AG09309 (cell line): ENCODE measurements at regions not wholly inside any gene's neighbourhood (a gene's known extent, or its start where the extent isn't known, plus 50 kb on each side); places are given as distances from the start of the nearest gene placed in this dataset.

Experiments
- DNase-seq: peaks from one replicate; pipeline ENCODE4 v3.0.0-alpha.2; 2010; ENCODE audit warnings: low read depth
- H3K4me3 ChIP-seq: 2 replicates; pipeline ENCODE4 v1.5.1; 2011; ENCODE audit warnings: mild to moderate bottlenecking, low read depth, low read length, moderate library complexity; ENCODE audit not compliant: control insufficient read depth
- CTCF ChIP-seq: IDR thresholded peaks from 2 replicates; pipeline ENCODE4 v1.5.1; 2011; ENCODE audit warnings: mild to moderate bottlenecking, low read depth, low read length, inconsistent platforms; ENCODE audit not compliant: insufficient read depth, control insufficient read depth; ENCODE audit errors: missing control alignments

- no peak overlapping the region for H3K4me3 ChIP-seq
- DNase-seq = no peak
- peak; percentile 13 for TF ChIP-seq CTCF
These were observed 825.9 kb downstream of the SLC16A7 start for GRCh38 chr12:60421741-60422140.

GRCh38 chr12:60437297-60437696 lies 841.5 kb downstream of the SLC16A7 start:
- no peak for TF ChIP-seq CTCF
- no peak overlapping the region for H3K4me3 ChIP-seq
- no peak for DNase-seq

GRCh38 chr12:60441577-60441976 lies 845.7 kb downstream of the SLC16A7 start:
- no peak for TF ChIP-seq CTCF
- H3K4me3 ChIP-seq = no peak overlapping the region
- no peak for DNase-seq

GRCh38 chr12:60451457-60451856 lies 855.6 kb downstream of the SLC16A7 start:
- TF ChIP-seq CTCF = no peak
- H3K4me3 ChIP-seq = no peak overlapping the region
- DNase-seq = no peak

GRCh38 chr12:60465060-60465459 lies 869.2 kb downstream of the SLC16A7 start:
- TF ChIP-seq CTCF = no peak
- H3K4me3 ChIP-seq = no peak overlapping the region
- no peak for DNase-seq

GRCh38 chr12:60468546-60468945 lies 872.7 kb downstream of the SLC16A7 start:
- no peak for DNase-seq
- H3K4me3 ChIP-seq = no peak overlapping the region
- TF ChIP-seq CTCF = no peak

- no peak overlapping the region for H3K4me3 ChIP-seq
- DNase-seq = no peak
- TF ChIP-seq CTCF = no peak
These were observed 880.0 kb downstream of the SLC16A7 start for GRCh38 chr12:60475825-60476224.
